Astrocyte (in vitro differentiated cells and primary cell): ENCODE measurements at regions not wholly inside any gene's neighbourhood (a gene's known extent, or its start where the extent isn't known, plus 50 kb on each side); places are given as distances from the start of the nearest gene placed in this dataset.

Experiments used
- EZH2 ChIP-seq: IDR thresholded peaks from 2 replicates; pipeline ENCODE4 v1.6.1; 2012; ENCODE audit warnings: mild to moderate bottlenecking, low read length, inconsistent platforms; ENCODE audit not compliant: insufficient read depth
- TF ChIP-seq, protein P1 (sequence below): IDR thresholded peaks from 2 replicates; pipeline ENCODE4 v1.5.1; 2011; ENCODE audit warnings: low read depth, mild to moderate bottlenecking, inconsistent platforms, low read length, moderate library complexity; ENCODE audit not compliant: insufficient read depth

DNA sequence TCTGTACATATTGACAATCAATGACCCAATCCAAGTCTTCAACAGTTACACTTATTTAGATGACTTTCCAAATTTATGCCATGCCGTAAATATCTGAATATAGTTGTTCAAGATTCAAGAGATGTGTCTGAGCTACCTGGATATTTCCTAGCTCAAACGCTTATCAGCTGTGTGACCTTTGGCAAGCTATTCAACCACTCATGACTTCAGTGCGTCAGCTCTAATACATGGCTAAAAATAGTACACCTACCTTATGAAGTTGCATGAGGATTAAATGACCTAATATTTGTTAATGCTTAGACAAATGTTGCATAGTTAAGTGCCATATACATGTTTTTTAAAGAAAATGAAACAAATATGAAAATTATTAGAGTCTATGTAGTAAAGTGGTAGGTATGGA is 704.1 kb downstream of the OLFM4 start:
- TF ChIP-seq, protein P1, sequence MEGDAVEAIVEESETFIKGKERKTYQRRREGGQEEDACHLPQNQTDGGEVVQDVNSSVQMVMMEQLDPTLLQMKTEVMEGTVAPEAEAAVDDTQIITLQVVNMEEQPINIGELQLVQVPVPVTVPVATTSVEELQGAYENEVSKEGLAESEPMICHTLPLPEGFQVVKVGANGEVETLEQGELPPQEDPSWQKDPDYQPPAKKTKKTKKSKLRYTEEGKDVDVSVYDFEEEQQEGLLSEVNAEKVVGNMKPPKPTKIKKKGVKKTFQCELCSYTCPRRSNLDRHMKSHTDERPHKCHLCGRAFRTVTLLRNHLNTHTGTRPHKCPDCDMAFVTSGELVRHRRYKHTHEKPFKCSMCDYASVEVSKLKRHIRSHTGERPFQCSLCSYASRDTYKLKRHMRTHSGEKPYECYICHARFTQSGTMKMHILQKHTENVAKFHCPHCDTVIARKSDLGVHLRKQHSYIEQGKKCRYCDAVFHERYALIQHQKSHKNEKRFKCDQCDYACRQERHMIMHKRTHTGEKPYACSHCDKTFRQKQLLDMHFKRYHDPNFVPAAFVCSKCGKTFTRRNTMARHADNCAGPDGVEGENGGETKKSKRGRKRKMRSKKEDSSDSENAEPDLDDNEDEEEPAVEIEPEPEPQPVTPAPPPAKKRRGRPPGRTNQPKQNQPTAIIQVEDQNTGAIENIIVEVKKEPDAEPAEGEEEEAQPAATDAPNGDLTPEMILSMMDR, result no peak
- no peak for TF ChIP-seq EZH2
